Gastrocnemius medialis (tissue), 4 donors: ENCODE measurements at regions not wholly inside any gene's neighbourhood (a gene's known extent, or its start where the extent isn't known, plus 50 kb on each side); places are given as distances from the start of the nearest gene placed in this dataset.

Experiments used
- CTCF ChIP-seq, 5 experiments: fragments of 450-650 bp in 3 of 5; fragments of 200-600 bp in 2 of 5; sonication (generic) in 2 of 5; IDR thresholded peaks in 4 of 5; conservative IDR thresholded peaks in 1 of 5; 1 replicate in 4 of 5; 2 replicates in 1 of 5; pipeline ENCODE4 v1.5.1; 2016 to 2019; ENCODE audit warnings: antibody characterized with exemption in 5 of 5, mild to moderate bottlenecking in 3 of 5, moderate library complexity in 3 of 5
- POLR2A ChIP-seq, 2 donors: fragments of 450-650 bp; IDR thresholded peaks; one replicate each; pipeline ENCODE4 v1.6.1; 2017; ENCODE audit warnings: antibody characterized with exemption in 2 of 2, mild to moderate bottlenecking in 2 of 2, moderate library complexity in 2 of 2

- TF ChIP-seq CTCF (IDR thresholded peaks at IDR 0.05 in 4 of 5, conservative IDR thresholded peaks at IDR 0.05 in 1 of 5): no peak
- TF ChIP-seq POLR2A (IDR thresholded peaks at IDR 0.05): no peak
Measured at GRCh38 chr3:94269763-94270162, 206.9 kb downstream of the NSUN3 start.
